ENCODE measurements at regions not wholly inside any gene's neighbourhood (a gene's known extent, or its start where the extent isn't known, plus 50 kb on each side); places are given as distances from the start of the nearest gene placed in this dataset.

DNA sequence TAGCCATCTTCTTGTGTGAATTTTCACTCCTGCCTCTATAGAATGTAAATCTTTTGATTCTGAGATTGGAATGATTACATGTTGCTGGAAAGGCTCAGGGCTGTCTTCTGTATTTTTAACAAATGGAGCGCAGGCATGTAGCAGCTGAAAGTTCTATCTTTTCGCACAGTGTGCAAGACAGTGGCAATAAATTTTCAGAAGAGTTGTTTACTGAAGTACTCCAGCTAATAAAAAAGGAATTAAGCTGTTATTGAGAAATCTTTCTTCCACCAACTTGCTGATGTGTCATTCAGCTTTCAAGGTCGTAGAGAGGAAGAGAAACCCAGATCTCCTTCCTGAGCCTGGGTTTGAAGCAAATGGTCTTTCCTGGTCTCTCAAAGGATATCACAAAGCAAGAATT lies 122.0 kb upstream of the PUDP start:
- H3K4me2 ChIP-seq (replicated peaks; ENCODE audit: low read depth, low read length, poor library complexity, severe bottlenecking): no peak overlapping the region
- CTCF ChIA-PET: no interaction called here
- intact Hi-C loops (cut with micrococcal nuclease): no loop called here
- H3K27ac ChIP-seq (ENCODE audit: low read length in 2 of 2): no peak overlapping the region
- H3K4me1 ChIP-seq (ENCODE audit: control insufficient read depth in 2 of 2, insufficient read depth in 2 of 2, low read length in 2 of 2): peaks cover 0 to 4% of the 10 kb centered on the region in 2 donors
- H3K4me3 ChIP-seq (ENCODE audit: control extremely low read depth in 1 of 5, extremely low read depth in 1 of 5, insufficient read depth in 1 of 5, low read depth in 2 of 5, low read length in 4 of 5): no peak overlapping the region
- no peak overlapping the region for H2AFZ ChIP-seq (ENCODE audit: insufficient read depth, low read depth, low read length, poor library complexity, severe bottlenecking)
- no peak overlapping the region for H3K9ac ChIP-seq (ENCODE audit: low read length)
- Mint-ChIP-seq H3K4me1 (peaks cover 14% of the 10 kb centered on the region), H3K27ac (no peak overlapping the region), H3K27me3 (no peaks in the 10 kb centered on the region), H3K9me3 (ENCODE audit: insufficient read depth) (no peaks in the 10 kb centered on the region), H3K4me3 (no peak overlapping the region)
- POLR2A ChIA-PET: no interaction called here
- 100% methylated on average over 1 of the region's 3 CpGs for WGBS (ENCODE audit: insufficient coverage)
- DNase-seq (no peak), ATAC-seq (ENCODE audit: low read depth) (no peak)
- no peaks in the 10 kb centered on the region for H3K79me2 ChIP-seq (ENCODE audit: control insufficient read depth, insufficient read depth, low read length)
- TF ChIP-seq, protein P1, sequence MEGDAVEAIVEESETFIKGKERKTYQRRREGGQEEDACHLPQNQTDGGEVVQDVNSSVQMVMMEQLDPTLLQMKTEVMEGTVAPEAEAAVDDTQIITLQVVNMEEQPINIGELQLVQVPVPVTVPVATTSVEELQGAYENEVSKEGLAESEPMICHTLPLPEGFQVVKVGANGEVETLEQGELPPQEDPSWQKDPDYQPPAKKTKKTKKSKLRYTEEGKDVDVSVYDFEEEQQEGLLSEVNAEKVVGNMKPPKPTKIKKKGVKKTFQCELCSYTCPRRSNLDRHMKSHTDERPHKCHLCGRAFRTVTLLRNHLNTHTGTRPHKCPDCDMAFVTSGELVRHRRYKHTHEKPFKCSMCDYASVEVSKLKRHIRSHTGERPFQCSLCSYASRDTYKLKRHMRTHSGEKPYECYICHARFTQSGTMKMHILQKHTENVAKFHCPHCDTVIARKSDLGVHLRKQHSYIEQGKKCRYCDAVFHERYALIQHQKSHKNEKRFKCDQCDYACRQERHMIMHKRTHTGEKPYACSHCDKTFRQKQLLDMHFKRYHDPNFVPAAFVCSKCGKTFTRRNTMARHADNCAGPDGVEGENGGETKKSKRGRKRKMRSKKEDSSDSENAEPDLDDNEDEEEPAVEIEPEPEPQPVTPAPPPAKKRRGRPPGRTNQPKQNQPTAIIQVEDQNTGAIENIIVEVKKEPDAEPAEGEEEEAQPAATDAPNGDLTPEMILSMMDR (IDR thresholded peaks at IDR 0.05): no peak
- no peak for TF ChIP-seq EZH2 (IDR thresholded peaks at IDR 0.05; ENCODE audit: borderline replicate concordance, insufficient read depth, low read depth, low read length, poor library complexity, severe bottlenecking)
- no peaks in the 10 kb centered on the region for H3K36me3 ChIP-seq (replicated peaks in 1 of 2; ENCODE audit: control extremely low read depth in 1 of 2, control insufficient read depth in 1 of 2, extremely low read depth in 1 of 2, insufficient read depth in 2 of 2, low read length in 1 of 2)
- H4K20me1 ChIP-seq (ENCODE audit: control insufficient read depth, insufficient read depth, low read length, poor library complexity, severe bottlenecking): no peaks in the 10 kb centered on the region
- H3K27me3 ChIP-seq (replicated peaks in 1 of 4; ENCODE audit: control extremely low read depth in 1 of 4, control insufficient read depth in 3 of 4, insufficient read depth in 4 of 4, low read length in 3 of 4): no peaks in the 10 kb centered on the region
- no peaks in the 10 kb centered on the region for H3K9me3 ChIP-seq (ENCODE audit: control extremely low read depth in 1 of 3, control insufficient read depth in 2 of 3, insufficient read depth in 1 of 3, low read length in 2 of 3)

DNA sequence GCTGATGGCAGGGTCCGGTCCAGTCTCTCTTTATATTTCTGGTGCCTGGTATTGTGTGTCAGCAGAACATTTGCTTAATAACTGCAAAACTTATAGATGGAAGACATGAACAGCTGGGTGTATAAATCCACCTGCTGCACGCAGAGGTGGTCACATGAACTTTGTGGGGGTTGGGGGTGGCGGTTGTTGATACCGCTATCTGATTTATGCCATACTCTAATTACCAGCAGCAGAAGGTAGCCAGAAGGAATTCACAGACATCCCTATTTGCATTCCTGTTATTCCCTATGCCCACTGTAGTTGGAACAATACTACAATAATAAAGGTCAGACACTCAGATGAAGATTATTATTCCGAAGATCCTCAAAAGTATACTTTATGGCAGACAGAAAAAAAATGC lies 121.6 kb upstream of the PUDP start:
- Histone ChIP-seq H3K79me2 (ENCODE audit: control insufficient read depth, insufficient read depth, low read length) (no peaks in the 10 kb centered on the region), H4K20me1 (ENCODE audit: control insufficient read depth, insufficient read depth, low read length, poor library complexity, severe bottlenecking) (no peaks in the 10 kb centered on the region), H3K36me3 (replicated peaks in 1 of 2; ENCODE audit: control extremely low read depth in 1 of 2, control insufficient read depth in 1 of 2, extremely low read depth in 1 of 2, insufficient read depth in 2 of 2, low read length in 1 of 2) (no peaks in the 10 kb centered on the region), H3K4me3 (ENCODE audit: control extremely low read depth in 1 of 5, extremely low read depth in 1 of 5, insufficient read depth in 1 of 5, low read depth in 2 of 5, low read length in 4 of 5) (no peak overlapping the region), H3K27ac (ENCODE audit: low read length in 2 of 2) (no peak overlapping the region), H2AFZ (ENCODE audit: insufficient read depth, low read depth, low read length, poor library complexity, severe bottlenecking) (no peak overlapping the region), H3K27me3 (replicated peaks in 1 of 4; ENCODE audit: control extremely low read depth in 1 of 4, control insufficient read depth in 3 of 4, insufficient read depth in 4 of 4, low read length in 3 of 4) (no peaks in the 10 kb centered on the region), H3K9ac (ENCODE audit: low read length) (no peak overlapping the region), H3K4me1 (ENCODE audit: control insufficient read depth in 2 of 2, insufficient read depth in 2 of 2, low read length in 2 of 2) (peaks cover 1 to 4% of the 10 kb centered on the region in 2 donors), H3K4me2 (replicated peaks; ENCODE audit: low read depth, low read length, poor library complexity, severe bottlenecking) (no peak overlapping the region), H3K9me3 (ENCODE audit: control extremely low read depth in 1 of 3, control insufficient read depth in 2 of 3, insufficient read depth in 1 of 3, low read length in 2 of 3) (no peaks in the 10 kb centered on the region)
- no CpG with 5 or more reads among the region's 5 CpGs for WGBS (ENCODE audit: insufficient coverage)
- no peak for ATAC-seq (ENCODE audit: low read depth)
- H3K27me3 Mint-ChIP-seq: no peaks in the 10 kb centered on the region
- no peak overlapping the region for H3K4me3 Mint-ChIP-seq
- H3K9me3 Mint-ChIP-seq (ENCODE audit: insufficient read depth): no peaks in the 10 kb centered on the region
- POLR2A ChIA-PET: no interaction called here
- H3K27ac Mint-ChIP-seq: no peak overlapping the region
- no peak for DNase-seq
- no peak for TF ChIP-seq EZH2 (IDR thresholded peaks at IDR 0.05; ENCODE audit: borderline replicate concordance, insufficient read depth, low read depth, low read length, poor library complexity, severe bottlenecking)
- TF ChIP-seq, protein P1 (IDR thresholded peaks at IDR 0.05): no peak
- intact Hi-C loops (cut with micrococcal nuclease): no loop called here
- H3K4me1 Mint-ChIP-seq: peaks cover 14% of the 10 kb centered on the region
- CTCF ChIA-PET: no interaction called here

All from B cell (primary cell).